Lower leg skin (tissue), 4 donors: ENCODE measurements at regions not wholly inside any gene's neighbourhood (a gene's known extent, or its start where the extent isn't known, plus 50 kb on each side); places are given as distances from the start of the nearest gene placed in this dataset.

ENCODE experiments used
- DNase-seq, 2 donors: peaks; one replicate each; pipeline ENCODE4 v3.0.0-alpha.2; 2019; ENCODE audit warnings: low spot score in 2 of 2
- H3K4me3 ChIP-seq: fragments of 200-600 bp; sonication (generic); 2 replicates; pipeline ENCODE4 v1.5.1; 2017; ENCODE audit warnings: mild to moderate bottlenecking, low read depth; ENCODE audit not compliant: poor library complexity, severe bottlenecking
- POLR2A ChIP-seq, 2 donors: fragments of 450-650 bp; IDR thresholded peaks; one replicate each; pipeline ENCODE4 v1.6.1; 2016 to 2017; ENCODE audit warnings: antibody characterized with exemption in 2 of 2, mild to moderate bottlenecking in 1 of 2, moderate library complexity in 1 of 2
- WGBS, 2 donors: methylation state at CpG; one replicate each; pipeline ENCODE4 v1.1.5; 2018; 5-methylcytosine and 5-hydroxymethylcytosine counted together
- intact Hi-C: fragments of 100-400 bp; cut with DNase I; formaldehyde crosslinking; loops from one replicate; pipeline ENCODE4 v1.15.0; 2023; ENCODE audit warnings: low total_unique reads
- TF ChIP-seq, protein P1 (sequence below), 3 donors: fragments of 450-650 bp; IDR thresholded peaks; one replicate each; pipeline ENCODE4 v1.5.1; 2016; ENCODE audit warnings: antibody characterized with exemption in 3 of 3, mild to moderate bottlenecking in 3 of 3, moderate library complexity in 2 of 3

DNA sequence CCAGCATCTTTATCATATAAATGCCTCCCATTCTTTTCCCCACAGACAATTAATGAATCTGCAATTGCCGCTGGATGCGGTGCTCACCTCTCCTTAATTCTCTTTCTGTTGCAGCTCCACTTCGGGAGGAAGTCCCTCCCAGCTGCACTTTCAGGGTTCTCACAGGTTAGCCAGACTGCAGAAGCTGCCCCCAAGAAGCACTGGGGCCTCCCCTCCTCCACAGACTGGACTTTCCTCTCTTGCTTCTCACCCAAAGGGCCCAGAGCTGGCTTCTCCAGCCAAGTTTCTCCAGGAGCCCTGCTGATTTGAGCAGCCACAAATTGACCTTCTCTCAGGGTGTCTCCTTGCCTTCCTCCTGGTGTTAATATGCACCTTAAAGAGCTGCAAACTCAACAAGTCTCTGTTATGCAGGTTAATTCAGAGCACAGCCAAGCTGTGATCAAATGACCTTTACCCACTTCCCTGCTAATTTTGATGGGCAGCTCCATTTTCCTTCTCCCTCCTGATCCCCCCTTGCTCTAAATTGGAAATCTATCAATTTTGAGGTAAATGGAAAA lies 298.9 kb downstream of the BUD13 start:
- H3K4me3 ChIP-seq: no peak overlapping the region
- 61 to 63% methylated on average over 3 of the region's 3 CpGs for WGBS, 2 donors
- TF ChIP-seq, protein P1, sequence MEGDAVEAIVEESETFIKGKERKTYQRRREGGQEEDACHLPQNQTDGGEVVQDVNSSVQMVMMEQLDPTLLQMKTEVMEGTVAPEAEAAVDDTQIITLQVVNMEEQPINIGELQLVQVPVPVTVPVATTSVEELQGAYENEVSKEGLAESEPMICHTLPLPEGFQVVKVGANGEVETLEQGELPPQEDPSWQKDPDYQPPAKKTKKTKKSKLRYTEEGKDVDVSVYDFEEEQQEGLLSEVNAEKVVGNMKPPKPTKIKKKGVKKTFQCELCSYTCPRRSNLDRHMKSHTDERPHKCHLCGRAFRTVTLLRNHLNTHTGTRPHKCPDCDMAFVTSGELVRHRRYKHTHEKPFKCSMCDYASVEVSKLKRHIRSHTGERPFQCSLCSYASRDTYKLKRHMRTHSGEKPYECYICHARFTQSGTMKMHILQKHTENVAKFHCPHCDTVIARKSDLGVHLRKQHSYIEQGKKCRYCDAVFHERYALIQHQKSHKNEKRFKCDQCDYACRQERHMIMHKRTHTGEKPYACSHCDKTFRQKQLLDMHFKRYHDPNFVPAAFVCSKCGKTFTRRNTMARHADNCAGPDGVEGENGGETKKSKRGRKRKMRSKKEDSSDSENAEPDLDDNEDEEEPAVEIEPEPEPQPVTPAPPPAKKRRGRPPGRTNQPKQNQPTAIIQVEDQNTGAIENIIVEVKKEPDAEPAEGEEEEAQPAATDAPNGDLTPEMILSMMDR (IDR thresholded peaks at IDR 0.05): no peak
- no peak for TF ChIP-seq POLR2A (IDR thresholded peaks at IDR 0.05)
- peak in 1 of 2 donors; percentile 32 for DNase-seq
- intact Hi-C loops: no loop called here

DNA sequence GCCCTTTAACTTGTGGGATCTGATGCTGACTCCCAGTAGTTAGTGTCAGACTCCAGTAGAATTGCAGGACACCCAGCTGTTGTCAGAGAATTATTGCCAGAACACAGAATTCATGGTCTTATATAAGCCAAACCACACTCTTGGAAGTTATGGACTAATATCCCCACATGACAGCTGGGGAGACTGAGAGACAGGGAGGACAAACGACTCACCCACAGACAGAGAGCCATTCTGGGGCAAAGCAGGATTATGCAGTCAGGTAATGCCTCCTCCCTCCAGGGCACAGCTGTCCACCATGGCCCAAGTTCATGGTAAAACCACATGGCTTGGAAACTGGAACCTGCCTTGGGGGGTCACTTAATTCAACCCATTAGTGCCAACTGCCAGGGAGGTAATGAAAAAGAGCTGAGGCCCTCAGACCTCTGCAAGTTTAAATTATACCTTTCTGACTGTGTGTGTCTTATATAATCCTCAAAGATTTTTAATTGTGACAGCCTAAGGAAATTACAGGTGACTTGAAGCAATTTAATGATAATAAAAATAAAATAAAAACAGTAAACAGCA lies 299.5 kb downstream of the BUD13 start:
- 36 to 50% methylated on average over 1 of the region's 1 CpG for WGBS, 2 donors
- DNase-seq: peak in 1 of 2 donors; percentile 29
- intact Hi-C loops: no loop called here
- H3K4me3 ChIP-seq: no peak overlapping the region
- TF ChIP-seq, protein P1 (IDR thresholded peaks at IDR 0.05): no peak
- no peak for TF ChIP-seq POLR2A (IDR thresholded peaks at IDR 0.05)

DNA sequence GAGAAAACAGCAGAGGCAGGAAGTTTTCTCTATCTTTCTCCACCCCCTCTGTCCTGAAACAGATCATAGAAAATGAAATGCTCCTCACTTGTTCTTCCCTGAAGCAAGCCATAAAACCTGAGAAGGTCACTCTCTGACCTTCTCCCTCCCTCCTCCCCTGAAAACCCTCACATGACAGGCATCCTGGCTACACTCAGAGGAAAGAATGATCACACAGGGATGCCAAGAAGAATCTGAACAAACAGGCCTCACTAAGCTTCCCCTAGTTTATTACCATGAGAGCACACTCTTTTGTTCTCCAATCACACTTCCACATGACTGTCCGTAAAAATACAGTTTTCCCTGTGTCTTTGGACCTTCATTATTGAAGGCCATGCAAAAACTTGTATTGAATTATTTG lies 300.1 kb downstream of the BUD13 start:
- TF ChIP-seq POLR2A (IDR thresholded peaks at IDR 0.05): no peak
- TF ChIP-seq, protein P1 (IDR thresholded peaks at IDR 0.05): no peak
- DNase-seq: peak in 1 of 2 donors; percentile 8
- H3K4me3 ChIP-seq: no peak overlapping the region
- intact Hi-C loops: no loop called here
- WGBS, 2 donors: 58 to 67% methylated on average over 1 of the region's 1 CpG

DNA sequence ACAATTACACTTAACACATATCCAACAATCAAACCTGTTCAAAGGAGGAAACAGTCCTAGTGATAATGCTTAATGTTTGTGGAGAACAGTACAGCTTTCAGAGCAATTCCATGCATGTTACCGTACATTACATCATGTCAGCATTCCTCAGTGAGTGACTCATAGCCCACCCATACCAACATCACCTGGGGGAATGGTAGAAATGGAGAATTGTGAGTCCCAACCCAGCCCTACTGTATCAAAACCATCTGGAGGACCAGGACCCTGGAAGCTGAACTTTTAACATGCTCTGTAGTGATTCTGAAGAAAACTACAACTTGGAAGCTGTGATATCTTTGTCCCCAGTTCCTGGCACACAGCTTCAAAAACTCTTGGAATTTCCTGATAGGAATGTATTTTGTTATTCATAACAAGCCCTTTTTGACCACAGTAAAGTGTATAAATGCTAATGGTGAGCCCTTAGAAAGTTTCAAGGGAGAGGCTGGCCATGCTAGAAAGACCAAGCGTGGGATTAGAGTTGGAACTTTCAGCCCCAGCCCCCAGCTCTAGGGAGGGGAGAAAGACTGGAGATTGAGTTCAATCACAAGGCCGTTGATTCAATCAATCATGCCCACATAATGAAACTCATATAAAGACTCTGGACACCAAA lies 301.1 kb downstream of the BUD13 start:
- intact Hi-C loops: no loop called here
- no peak overlapping the region for H3K4me3 ChIP-seq
- 68 to 70% methylated on average over 3 of the region's 3 CpGs for WGBS, 2 donors
- DNase-seq: no peak
- TF ChIP-seq, protein P1 (IDR thresholded peaks at IDR 0.05): no peak
- no peak for TF ChIP-seq POLR2A (IDR thresholded peaks at IDR 0.05)

DNA sequence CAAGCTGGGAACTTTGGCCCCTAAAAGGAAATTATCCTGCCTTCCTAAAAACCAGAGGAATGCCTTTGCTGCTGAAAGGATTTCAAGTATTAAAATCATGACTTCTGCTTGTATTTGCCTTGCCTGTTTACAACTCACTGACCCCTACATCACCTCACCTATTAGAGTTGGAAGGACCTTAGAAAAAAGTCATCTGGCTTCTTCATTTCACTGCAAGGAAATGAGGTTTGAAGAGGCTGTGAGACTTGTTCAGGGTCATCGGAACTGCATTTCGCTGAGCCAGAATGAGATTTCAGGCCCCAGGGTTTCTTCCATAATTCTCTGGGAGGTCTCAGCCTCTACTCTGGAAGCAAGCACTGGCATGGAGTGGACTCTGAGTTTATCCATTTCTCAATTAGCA lies 304.1 kb downstream of the BUD13 start:
- 66 to 91% methylated on average over 2 of the region's 2 CpGs for WGBS, 2 donors
- H3K4me3 ChIP-seq: no peak overlapping the region
- TF ChIP-seq POLR2A (IDR thresholded peaks at IDR 0.05): no peak
- TF ChIP-seq, protein P1 (IDR thresholded peaks at IDR 0.05): no peak
- intact Hi-C loops: no loop called here
- no peak for DNase-seq
